MM.1S (cell line): ENCODE measurements at regions not wholly inside any gene's neighbourhood (a gene's known extent, or its start where the extent isn't known, plus 50 kb on each side); places are given as distances from the start of the nearest gene placed in this dataset.
"Not testable (repeated sequence)": the region's sequence is repeated elsewhere in the genome, so short reads cannot be mapped to it uniquely, and the experiment has no call there.

ENCODE experiments used
- EZH2 ChIP-seq: fragments of 300-600 bp; sonication (generic); optimal IDR thresholded peaks from 2 replicates; pipeline ENCODE3; 2017; ENCODE audit warnings: low read depth, mild to moderate bottlenecking, antibody characterized with exemption, low read length, mixed read lengths
- EZH2phosphoT487 ChIP-seq: fragments of 300-600 bp; sonication (generic); IDR thresholded peaks from 2 replicates; pipeline ENCODE4 v1.6.1; 2018; ENCODE audit warnings: antibody characterized with exemption, low read length
- TF ChIP-seq, protein P1 (sequence below): fragments of 300-600 bp; sonication (generic); IDR thresholded peaks from 2 replicates; pipeline ENCODE4 v1.5.1; 2016; ENCODE audit warnings: antibody characterized with exemption, low read length, mixed read lengths

DNA sequence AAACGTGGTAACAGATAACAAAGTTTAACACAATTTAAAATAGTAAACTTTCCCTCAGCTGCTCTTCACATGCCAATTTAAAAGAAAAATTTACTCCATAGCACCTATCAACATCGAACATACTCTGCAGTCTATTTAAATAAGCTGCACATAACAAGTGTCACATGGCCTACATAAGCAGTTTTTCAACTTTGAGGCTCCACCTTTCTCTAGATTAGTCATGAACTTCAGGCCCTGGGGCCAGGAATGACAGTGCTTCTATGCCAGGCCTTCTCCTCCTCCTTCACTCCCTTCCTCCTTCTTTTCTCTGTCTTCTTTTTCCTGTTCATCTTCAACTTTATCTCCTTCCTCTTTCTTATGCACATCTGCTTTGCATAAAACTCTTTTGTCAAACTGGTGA, 405.1 kb downstream of the PRIM2 start:
- TF ChIP-seq, protein P1, sequence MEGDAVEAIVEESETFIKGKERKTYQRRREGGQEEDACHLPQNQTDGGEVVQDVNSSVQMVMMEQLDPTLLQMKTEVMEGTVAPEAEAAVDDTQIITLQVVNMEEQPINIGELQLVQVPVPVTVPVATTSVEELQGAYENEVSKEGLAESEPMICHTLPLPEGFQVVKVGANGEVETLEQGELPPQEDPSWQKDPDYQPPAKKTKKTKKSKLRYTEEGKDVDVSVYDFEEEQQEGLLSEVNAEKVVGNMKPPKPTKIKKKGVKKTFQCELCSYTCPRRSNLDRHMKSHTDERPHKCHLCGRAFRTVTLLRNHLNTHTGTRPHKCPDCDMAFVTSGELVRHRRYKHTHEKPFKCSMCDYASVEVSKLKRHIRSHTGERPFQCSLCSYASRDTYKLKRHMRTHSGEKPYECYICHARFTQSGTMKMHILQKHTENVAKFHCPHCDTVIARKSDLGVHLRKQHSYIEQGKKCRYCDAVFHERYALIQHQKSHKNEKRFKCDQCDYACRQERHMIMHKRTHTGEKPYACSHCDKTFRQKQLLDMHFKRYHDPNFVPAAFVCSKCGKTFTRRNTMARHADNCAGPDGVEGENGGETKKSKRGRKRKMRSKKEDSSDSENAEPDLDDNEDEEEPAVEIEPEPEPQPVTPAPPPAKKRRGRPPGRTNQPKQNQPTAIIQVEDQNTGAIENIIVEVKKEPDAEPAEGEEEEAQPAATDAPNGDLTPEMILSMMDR, result not testable (repeated sequence)
- not testable (repeated sequence) for TF ChIP-seq EZH2phosphoT487, EZH2
